GM12801 (cell line): ENCODE measurements at regions not wholly inside any gene's neighbourhood (a gene's known extent, or its start where the extent isn't known, plus 50 kb on each side); places are given as distances from the start of the nearest gene placed in this dataset.

Experiments
- CTCF ChIP-seq: IDR thresholded peaks from one replicate; pipeline ENCODE4 v1.5.1; 2011; ENCODE audit warnings: control low read depth; ENCODE audit not compliant: insufficient read length; ENCODE audit errors: extremely low read depth

- TF ChIP-seq CTCF = no peak
These were observed 400.4 kb downstream of the OSTF1 start for GRCh38 chr9:75488719-75489110.

GRCh38 chr9:75490326-75490725 lies 400.1 kb upstream of the PCSK5 start:
- no peak for TF ChIP-seq CTCF

GRCh38 chr9:75491533-75491932 lies 398.9 kb upstream of the PCSK5 start:
- TF ChIP-seq CTCF = no peak

- no peak for TF ChIP-seq CTCF
These were observed 390.7 kb upstream of the PCSK5 start for GRCh38 chr9:75499812-75500211.

- TF ChIP-seq CTCF = no peak
These were observed 390.0 kb upstream of the PCSK5 start for GRCh38 chr9:75500479-75500878.

GRCh38 chr9:75504721-75505120 lies 385.8 kb upstream of the PCSK5 start:
- TF ChIP-seq CTCF = no peak

- TF ChIP-seq CTCF = no peak
These were observed 384.8 kb upstream of the PCSK5 start for GRCh38 chr9:75505654-75506053.

GRCh38 chr9:75529463-75529862 lies 361.0 kb upstream of the PCSK5 start:
- no peak for TF ChIP-seq CTCF
